ENCODE measurements at regions not wholly inside any gene's neighbourhood (a gene's known extent, or its start where the extent isn't known, plus 50 kb on each side); places are given as distances from the start of the nearest gene placed in this dataset.

DNA sequence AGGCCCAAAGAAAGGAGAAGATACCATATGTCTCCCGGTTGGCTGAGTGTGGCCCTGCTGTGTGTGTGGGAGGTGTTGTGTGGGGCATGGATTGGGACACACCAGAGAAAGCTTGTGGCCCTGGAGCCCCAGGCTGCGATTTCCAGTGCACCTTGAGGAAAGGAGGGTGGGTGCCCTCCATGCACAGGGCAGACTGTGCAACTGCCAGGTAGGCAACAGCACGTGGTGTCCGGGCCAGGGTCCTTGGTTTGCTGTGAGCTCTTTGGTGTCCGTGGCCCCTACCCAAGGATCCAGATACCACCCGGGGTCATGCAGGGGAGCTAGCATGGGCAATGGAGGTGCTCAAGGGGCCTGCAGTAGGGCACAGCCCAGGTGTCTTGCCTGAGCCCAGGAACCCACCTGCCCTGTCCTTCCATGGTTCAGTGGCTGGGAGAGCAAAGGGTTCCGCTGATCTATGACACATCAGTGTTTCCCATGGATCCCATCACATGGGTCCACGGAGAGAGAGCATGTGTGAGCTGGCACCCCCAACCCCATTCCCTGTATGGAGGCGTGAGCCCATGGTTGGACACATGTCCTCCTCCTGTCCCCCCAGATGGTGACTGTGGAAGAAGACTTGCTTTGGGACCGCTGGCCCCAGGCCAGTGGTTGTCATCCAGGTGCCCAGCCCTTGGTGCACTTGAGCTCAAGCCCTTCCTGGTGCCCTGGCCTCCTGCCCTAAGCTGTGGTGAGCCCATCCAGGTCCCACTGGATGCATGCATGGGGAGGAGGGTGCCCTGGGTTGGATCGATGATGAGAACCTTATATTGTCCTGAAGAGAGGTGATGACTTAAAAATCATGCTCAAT, 223.4 kb downstream of the SNRPN start:
- H3K9me3 Mint-ChIP-seq, result peaks cover 6% of the 10 kb centered on the region
- DNase-seq (ENCODE audit: low spot score) (no peak), ATAC-seq (no peak)
- H3K36me3 Mint-ChIP-seq, result peaks cover 5% of the 10 kb centered on the region
- no peak overlapping the region for H3K4me3 Mint-ChIP-seq
- no peak overlapping the region for H3K27ac Mint-ChIP-seq
- no peaks in the 10 kb centered on the region for H3K27me3 Mint-ChIP-seq
- H3K4me1 Mint-ChIP-seq (ENCODE audit: low read depth in 2 of 2), result no peaks in the 10 kb centered on the region

- Mint-ChIP-seq H3K36me3 (peaks cover 5% of the 10 kb centered on the region), H3K27me3 (no peaks in the 10 kb centered on the region), H3K27ac (no peak overlapping the region), H3K9me3 (peaks cover 6% of the 10 kb centered on the region), H3K4me1 (ENCODE audit: low read depth in 2 of 2) (no peaks in the 10 kb centered on the region), H3K4me3 (no peak overlapping the region)
- ATAC-seq (no peak), DNase-seq (ENCODE audit: low spot score) (peak; percentile 51)
Observed at GRCh38 chr15:25178835-25179672, 224.3 kb downstream of the SNRPN start.

DNA sequence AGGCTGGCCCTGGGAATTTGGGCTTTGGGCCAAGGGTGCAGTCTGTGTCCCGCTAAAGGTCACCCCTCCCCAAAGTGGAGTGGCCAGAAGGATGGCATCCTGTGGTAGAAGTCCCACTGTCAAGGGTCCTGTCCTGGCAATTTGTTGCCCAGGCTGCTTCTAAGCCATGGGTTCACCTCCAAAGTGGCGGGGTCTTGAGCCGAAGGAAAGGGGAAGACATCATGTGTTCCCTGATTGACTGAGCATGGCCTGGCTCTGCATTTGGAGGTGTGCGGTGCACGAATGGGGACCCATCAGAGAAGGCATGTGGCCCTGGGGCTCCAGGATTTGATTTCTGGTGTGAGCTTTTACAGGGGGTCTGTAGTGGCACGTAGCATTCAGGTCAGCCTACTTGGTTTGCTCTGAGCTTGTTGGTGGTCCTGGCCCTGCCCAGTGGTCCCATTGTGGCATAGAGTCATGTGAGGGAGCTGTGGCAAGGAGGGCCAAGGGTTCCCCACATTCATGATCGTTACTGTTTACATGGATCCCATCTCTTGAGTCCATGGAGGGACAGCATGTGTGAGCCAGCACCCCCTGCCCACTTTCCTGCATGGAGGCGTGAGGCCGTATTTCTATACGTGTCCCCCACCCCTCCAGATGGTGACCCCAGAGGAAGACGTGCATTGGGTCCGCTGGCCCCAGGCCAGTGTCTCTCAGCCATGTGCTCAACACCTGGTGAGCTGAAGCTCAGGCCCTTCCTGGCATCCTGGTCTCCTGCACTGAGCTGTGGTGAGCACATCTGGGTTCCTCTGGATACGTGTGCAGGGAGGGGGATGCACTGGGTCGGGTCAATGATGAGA, 225.1 kb downstream of the SNRPN start:
- no peak overlapping the region for H3K4me3 Mint-ChIP-seq
- H3K9me3 Mint-ChIP-seq, result peaks cover under 1% of the 10 kb centered on the region
- DNase-seq (ENCODE audit: low spot score) (no peak), ATAC-seq (no peak)
- no peak overlapping the region for H3K27ac Mint-ChIP-seq
- no peaks in the 10 kb centered on the region for H3K36me3 Mint-ChIP-seq
- no peaks in the 10 kb centered on the region for H3K4me1 Mint-ChIP-seq (ENCODE audit: low read depth in 2 of 2)
- no peaks in the 10 kb centered on the region for H3K27me3 Mint-ChIP-seq

DNA sequence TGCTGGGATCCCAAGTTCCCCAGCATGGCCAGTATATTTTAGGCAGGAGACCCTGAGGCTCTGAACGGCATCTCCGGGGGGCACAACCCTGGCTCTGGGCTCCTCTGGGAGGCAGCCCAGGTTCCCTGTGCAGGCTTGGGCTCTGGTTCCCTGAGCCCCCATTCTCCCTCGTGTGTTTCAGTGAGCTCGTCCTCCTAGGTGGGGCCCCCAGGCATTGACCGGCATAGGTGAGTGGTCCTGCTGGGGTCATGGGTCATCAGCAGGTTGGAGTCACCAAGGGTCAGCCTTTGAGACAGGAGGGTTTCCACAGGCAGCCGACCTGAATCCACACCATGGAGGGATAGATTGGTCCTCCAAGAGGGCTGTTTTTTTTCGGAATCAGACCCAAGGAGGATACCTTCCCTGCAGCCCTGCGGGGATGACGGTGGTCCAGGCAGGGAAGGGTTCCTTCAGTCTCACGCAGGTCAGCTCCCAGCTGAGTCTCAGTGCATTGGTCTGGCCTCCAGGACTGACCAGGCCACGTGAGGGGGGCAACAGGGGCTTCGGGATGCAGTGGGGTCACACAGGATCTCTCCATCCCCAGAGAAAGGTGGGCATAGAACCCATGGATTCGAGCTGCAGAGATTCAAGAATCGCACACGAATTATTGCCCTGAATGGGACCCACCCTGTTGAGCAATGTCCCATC, 226.0 kb downstream of the SNRPN start:
- Mint-ChIP-seq H3K27me3 (no peaks in the 10 kb centered on the region), H3K9me3 (no peaks in the 10 kb centered on the region), H3K27ac (no peak overlapping the region), H3K4me3 (no peak overlapping the region), H3K4me1 (ENCODE audit: low read depth in 2 of 2) (no peaks in the 10 kb centered on the region), H3K36me3 (no peaks in the 10 kb centered on the region)
- DNase-seq (ENCODE audit: low spot score) (peak; percentile 44), ATAC-seq (no peak)

DNA sequence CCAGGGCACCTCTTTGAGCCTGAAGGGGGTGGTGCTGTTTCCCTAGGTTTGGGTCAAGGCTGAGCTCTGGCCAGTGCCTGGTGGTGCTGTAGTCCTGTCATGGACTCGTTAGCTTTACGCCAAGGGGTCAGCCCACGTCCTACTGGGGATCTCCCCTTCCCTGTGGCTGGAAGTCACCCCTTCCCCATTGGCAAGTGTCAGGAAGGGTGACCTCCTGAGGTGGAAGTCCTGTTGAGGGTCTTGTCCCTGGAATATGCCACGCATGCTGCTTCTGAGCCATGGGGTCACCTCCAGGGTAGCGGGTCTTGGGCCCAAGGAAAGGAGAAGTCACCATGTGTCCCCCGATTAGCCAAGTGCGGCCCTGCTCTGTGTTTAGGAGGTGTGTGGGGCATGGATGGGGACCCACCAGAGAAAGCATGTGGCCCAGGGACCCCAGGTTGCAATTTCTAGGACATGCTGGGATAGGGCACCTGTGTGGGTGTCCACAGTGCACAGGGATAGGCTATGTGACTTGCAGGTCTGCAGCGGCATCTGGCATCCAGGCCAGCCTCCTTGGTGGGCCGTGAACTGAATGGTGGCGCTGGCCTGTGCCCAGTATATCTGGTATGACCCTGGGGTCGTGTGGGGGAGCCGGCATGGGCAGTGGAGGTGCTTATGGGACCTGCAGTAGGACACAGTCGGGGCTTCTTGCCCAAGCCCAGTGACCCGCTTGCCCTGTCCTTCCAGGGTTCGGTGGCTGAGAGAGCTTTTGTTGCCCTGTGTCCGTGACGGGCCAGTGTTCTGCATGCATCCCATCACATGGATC, 226.7 kb downstream of the SNRPN start:
- ATAC-seq, result no peak

DNA sequence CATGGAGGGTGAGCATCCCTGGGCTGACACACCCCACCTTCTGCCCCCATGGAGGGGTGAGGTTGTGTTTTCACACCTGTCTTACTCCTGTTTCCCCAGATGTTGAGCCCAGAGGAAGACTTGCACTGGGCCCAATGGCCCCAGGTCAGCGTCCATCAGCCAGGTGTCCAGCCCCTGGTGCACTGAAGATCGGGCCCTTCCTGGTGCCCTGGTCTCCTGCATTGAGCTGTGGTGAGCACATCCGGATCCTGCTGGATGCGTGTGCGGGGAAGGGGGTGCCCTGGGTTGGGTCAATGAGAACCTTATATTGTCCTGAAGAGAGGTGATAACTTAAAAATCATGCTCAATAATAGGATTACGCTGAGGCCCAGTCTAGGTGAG, 227.3 kb downstream of the SNRPN start:
- DNase-seq (ENCODE audit: low spot score), result no peak
- Mint-ChIP-seq H3K27ac (no peak overlapping the region), H3K9me3 (no peaks in the 10 kb centered on the region), H3K4me1 (ENCODE audit: low read depth in 2 of 2) (no peaks in the 10 kb centered on the region), H3K4me3 (no peak overlapping the region), H3K36me3 (no peaks in the 10 kb centered on the region), H3K27me3 (no peaks in the 10 kb centered on the region)
- no peak for ATAC-seq

More for the DNA sequence above, 226.7 kb downstream of the SNRPN start:
- Mint-ChIP-seq H3K4me3 (no peak overlapping the region), H3K9me3 (no peaks in the 10 kb centered on the region), H3K36me3 (no peaks in the 10 kb centered on the region), H3K4me1 (ENCODE audit: low read depth in 2 of 2) (no peaks in the 10 kb centered on the region), H3K27me3 (no peaks in the 10 kb centered on the region), H3K27ac (no peak overlapping the region)
- peak; percentile 32 for DNase-seq (ENCODE audit: low spot score)

GRCh38 chr15:25182736-25183445, 228.1 kb downstream of the SNRPN start:
- H3K36me3 Mint-ChIP-seq, result no peaks in the 10 kb centered on the region
- no peak overlapping the region for H3K4me3 Mint-ChIP-seq
- DNase-seq (ENCODE audit: low spot score), result peak; percentile 29
- H3K4me1 Mint-ChIP-seq (ENCODE audit: low read depth in 2 of 2), result no peaks in the 10 kb centered on the region
- H3K9me3 Mint-ChIP-seq, result no peaks in the 10 kb centered on the region
- ATAC-seq, result no peak
- H3K27me3 Mint-ChIP-seq, result no peaks in the 10 kb centered on the region
- H3K27ac Mint-ChIP-seq, result no peak overlapping the region

- Mint-ChIP-seq H3K4me3 (no peak overlapping the region), H3K27me3 (no peaks in the 10 kb centered on the region), H3K27ac (no peak overlapping the region), H3K4me1 (ENCODE audit: low read depth in 2 of 2) (no peaks in the 10 kb centered on the region), H3K9me3 (no peaks in the 10 kb centered on the region), H3K36me3 (no peaks in the 10 kb centered on the region)
- DNase-seq (ENCODE audit: low spot score) (peak; percentile 46), ATAC-seq (peak in 1 of 2 donors; percentile 3)
Observed at GRCh38 chr15:25183581-25184251, 228.9 kb downstream of the SNRPN start.

DNA sequence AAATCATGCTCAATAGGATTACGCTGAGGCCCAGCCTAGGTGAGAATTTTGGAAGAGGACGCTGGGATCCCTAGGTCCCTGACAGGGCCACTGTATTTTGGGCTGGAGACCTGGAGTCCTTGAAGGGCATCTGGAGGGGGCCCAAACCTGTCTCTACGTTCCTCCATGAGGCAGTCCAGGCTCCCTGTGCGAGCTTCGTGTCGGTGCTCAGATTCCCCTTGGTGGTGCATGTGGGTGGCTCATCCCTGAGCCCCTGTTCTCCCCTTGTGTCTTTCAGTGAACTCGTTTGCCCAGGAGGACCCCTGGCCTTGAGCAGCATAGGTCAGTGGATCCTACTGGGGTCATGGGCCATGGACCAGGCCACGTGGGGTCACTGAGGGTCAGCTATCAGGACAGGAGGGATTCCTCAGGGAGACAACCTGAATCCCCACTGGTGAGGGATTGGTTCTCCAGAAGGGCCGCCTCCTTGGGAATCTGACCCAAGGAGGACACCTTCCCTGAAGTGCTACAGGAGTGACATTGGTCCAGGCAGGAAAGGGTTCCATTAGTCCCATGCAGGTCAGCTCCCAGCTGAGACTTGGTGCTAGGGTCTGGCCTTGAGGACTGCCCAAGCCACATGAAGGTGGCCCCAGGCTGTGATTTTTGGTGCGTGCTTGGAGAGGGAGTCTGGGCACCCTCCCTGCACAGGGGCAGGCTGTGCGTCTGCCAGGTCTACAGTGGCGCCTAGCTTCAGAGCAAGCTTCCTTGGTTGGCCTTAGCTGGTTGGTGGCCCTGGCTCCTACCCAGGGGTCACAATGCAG, 229.8 kb downstream of the SNRPN start:
- H3K4me1 Mint-ChIP-seq (ENCODE audit: low read depth in 2 of 2), result no peaks in the 10 kb centered on the region
- no peaks in the 10 kb centered on the region for H3K36me3 Mint-ChIP-seq
- no peak overlapping the region for H3K4me3 Mint-ChIP-seq
- H3K27ac Mint-ChIP-seq, result no peak overlapping the region
- DNase-seq (ENCODE audit: low spot score) (peak; percentile 40), ATAC-seq (no peak)
- H3K9me3 Mint-ChIP-seq, result no peaks in the 10 kb centered on the region
- no peaks in the 10 kb centered on the region for H3K27me3 Mint-ChIP-seq

GRCh38 chr15:25185156-25185710, 230.4 kb downstream of the SNRPN start:
- peak; percentile 15 for DNase-seq (ENCODE audit: low spot score)
- H3K27me3 Mint-ChIP-seq, result no peaks in the 10 kb centered on the region
- H3K36me3 Mint-ChIP-seq, result no peaks in the 10 kb centered on the region
- no peaks in the 10 kb centered on the region for H3K4me1 Mint-ChIP-seq (ENCODE audit: low read depth in 2 of 2)
- no peak overlapping the region for H3K4me3 Mint-ChIP-seq
- no peak overlapping the region for H3K27ac Mint-ChIP-seq
- H3K9me3 Mint-ChIP-seq, result no peaks in the 10 kb centered on the region
- no peak for ATAC-seq

DNA sequence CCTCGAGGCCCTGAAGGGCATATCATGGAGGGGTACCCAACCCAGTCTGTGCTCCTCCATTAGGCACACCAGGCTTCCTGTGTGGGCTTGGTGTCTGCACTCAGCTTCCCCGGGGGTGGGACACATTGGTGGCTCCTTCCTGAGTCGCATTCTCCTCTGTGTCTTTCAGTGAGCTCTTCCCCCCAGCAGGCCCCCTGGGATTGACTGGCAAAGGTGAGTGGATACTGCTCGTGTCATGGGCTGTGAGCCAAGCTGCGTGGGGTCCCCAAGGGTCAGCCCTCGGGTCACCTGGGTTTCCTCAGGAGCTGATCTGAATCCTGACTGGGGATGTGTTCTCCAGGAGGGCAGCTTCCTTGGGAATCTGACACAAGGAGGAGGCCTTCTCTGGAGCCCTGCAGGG, 231.0 kb downstream of the SNRPN start:
- H3K36me3 Mint-ChIP-seq, result no peaks in the 10 kb centered on the region
- DNase-seq (ENCODE audit: low spot score) (peak; percentile 25), ATAC-seq (no peak)
- no peaks in the 10 kb centered on the region for H3K9me3 Mint-ChIP-seq
- no peaks in the 10 kb centered on the region for H3K27me3 Mint-ChIP-seq
- H3K27ac Mint-ChIP-seq, result no peak overlapping the region
- H3K4me1 Mint-ChIP-seq (ENCODE audit: low read depth in 2 of 2), result no peaks in the 10 kb centered on the region
- no peak overlapping the region for H3K4me3 Mint-ChIP-seq
